Occipital lobe (tissue), 1 donor: ENCODE measurements at regions not wholly inside any gene's neighbourhood (a gene's known extent, or its start where the extent isn't known, plus 50 kb on each side); places are given as distances from the start of the nearest gene placed in this dataset.
"Not testable (repeated sequence)": the region's sequence is repeated elsewhere in the genome, so short reads cannot be mapped to it uniquely, and the experiment has no call there.

ENCODE experiments used
- DNase-seq: peaks from one replicate; lab custom pipeline; 2025; lab: John Stamatoyannopoulos, UW

GRCh38 chr6:139743664-139744437 is 369.4 kb upstream of the CITED2 start:
- DNase-seq: no peak

GRCh38 chr6:139742671-139743070 is 368.2 kb upstream of the CITED2 start:
- no peak for DNase-seq

GRCh38 chr6:139738801-139739455 is 364.5 kb upstream of the CITED2 start:
- DNase-seq: no peak

GRCh38 chr6:139736325-139736906 is 362.0 kb upstream of the CITED2 start:
- no peak for DNase-seq

- peak; percentile 6 for DNase-seq
These were observed 358.0 kb upstream of the CITED2 start for GRCh38 chr6:139732451-139732850.

- DNase-seq: no peak
These were observed 356.0 kb upstream of the CITED2 start for GRCh38 chr6:139730340-139730974.

GRCh38 chr6:139728876-139729427 is 354.5 kb upstream of the CITED2 start:
- DNase-seq: no peak

- DNase-seq: not testable (repeated sequence)
These were observed 351.8 kb upstream of the CITED2 start for GRCh38 chr6:139726272-139726671.

- no peak for DNase-seq
These were observed 348.1 kb upstream of the CITED2 start for GRCh38 chr6:139722530-139722929.

GRCh38 chr6:139721954-139722353 is 347.5 kb upstream of the CITED2 start:
- no peak for DNase-seq

GRCh38 chr6:139713900-139714506 is 339.6 kb upstream of the CITED2 start:
- DNase-seq: no peak

- no peak for DNase-seq
These were observed 339.0 kb upstream of the CITED2 start for GRCh38 chr6:139713424-139713823.

GRCh38 chr6:139712830-139713229 is 338.4 kb upstream of the CITED2 start:
- DNase-seq: no peak

GRCh38 chr6:139711804-139712585 is 337.5 kb upstream of the CITED2 start:
- DNase-seq: no peak

- no peak for DNase-seq
These were observed 336.1 kb upstream of the CITED2 start for GRCh38 chr6:139710556-139710955.

GRCh38 chr6:139708337-139709199 is 334.1 kb upstream of the CITED2 start:
- DNase-seq: no peak

GRCh38 chr6:139706912-139707311 is 332.5 kb upstream of the CITED2 start:
- DNase-seq: no peak

GRCh38 chr6:139705284-139705683 is 330.8 kb upstream of the CITED2 start:
- DNase-seq: no peak

GRCh38 chr6:139703780-139704179 is 329.3 kb upstream of the CITED2 start:
- no peak for DNase-seq

- DNase-seq: no peak
These were observed 328.3 kb upstream of the CITED2 start for GRCh38 chr6:139702706-139703105.
